Breast epithelium (tissue), 3 donors: ENCODE measurements at regions not wholly inside any gene's neighbourhood (a gene's known extent, or its start where the extent isn't known, plus 50 kb on each side); places are given as distances from the start of the nearest gene placed in this dataset.

Experiments used
- CTCF ChIP-seq, 3 donors: fragments of 450-650 bp; IDR thresholded peaks; one replicate each; pipeline ENCODE4 v1.5.1; 2016 to 2017; ENCODE audit warnings: antibody characterized with exemption in 3 of 3, mild to moderate bottlenecking in 3 of 3, moderate library complexity in 3 of 3
- POLR2AphosphoS5 ChIP-seq, 3 donors: sonication (generic); formaldehyde crosslinking; IDR thresholded peaks; one replicate each; pipeline ENCODE4 v1.6.1; 2017; ENCODE audit warnings: antibody characterized with exemption in 3 of 3

- TF ChIP-seq CTCF (IDR thresholded peaks at IDR 0.05) (no peak), POLR2AphosphoS5 (IDR thresholded peaks at IDR 0.05) (no peak)
Measured at GRCh38 chr12:45623940-45624339, 105.6 kb upstream of the ARID2 start.
